ENCODE measurements at regions not wholly inside any gene's neighbourhood (a gene's known extent, or its start where the extent isn't known, plus 50 kb on each side); places are given as distances from the start of the nearest gene placed in this dataset.

- H3K4me3 ChIP-seq (ENCODE audit: low read depth, low read length): no peak overlapping the region
- no peak overlapping the region for H2AFZ ChIP-seq (ENCODE audit: low read length, unreplicated experiment)
- H3K27me3 ChIP-seq (ENCODE audit: insufficient read depth, low read length): no peaks in the 10 kb centered on the region
- no peaks in the 10 kb centered on the region for H3K79me2 ChIP-seq (ENCODE audit: control insufficient read depth, insufficient read depth, low read length, unreplicated experiment)
- peaks cover 3% of the 10 kb centered on the region; the same call in 1 of the 2 replicates for H3K36me3 ChIP-seq (ENCODE audit: insufficient read depth, low read length)
- no peak overlapping the region for H3K27ac ChIP-seq (ENCODE audit: low read depth, low read length)
- H3K4me1 ChIP-seq (ENCODE audit: control insufficient read depth, insufficient read depth, low read length, unreplicated experiment): no peaks in the 10 kb centered on the region
Measured at GRCh38 chr16:27684047-27684446, 134.1 kb downstream of the KATNIP start.

- Histone ChIP-seq H2AFZ (ENCODE audit: low read length, unreplicated experiment) (no peak overlapping the region), H3K36me3 (ENCODE audit: insufficient read depth, low read length) (peaks cover 3% of the 10 kb centered on the region; the same call in 1 of the 2 replicates), H3K27me3 (ENCODE audit: insufficient read depth, low read length) (no peaks in the 10 kb centered on the region), H3K4me3 (ENCODE audit: low read depth, low read length) (no peak overlapping the region), H3K79me2 (ENCODE audit: control insufficient read depth, insufficient read depth, low read length, unreplicated experiment) (no peaks in the 10 kb centered on the region), H3K4me1 (ENCODE audit: control insufficient read depth, insufficient read depth, low read length, unreplicated experiment) (no peaks in the 10 kb centered on the region), H3K27ac (ENCODE audit: low read depth, low read length) (no peak overlapping the region)
Measured at GRCh38 chr16:27685807-27686206, 135.9 kb downstream of the KATNIP start.

- Histone ChIP-seq H3K4me1 (ENCODE audit: control insufficient read depth, insufficient read depth, low read length, unreplicated experiment) (no peaks in the 10 kb centered on the region), H3K4me3 (ENCODE audit: low read depth, low read length) (no peak overlapping the region), H3K27me3 (ENCODE audit: insufficient read depth, low read length) (no peaks in the 10 kb centered on the region), H3K27ac (ENCODE audit: low read depth, low read length) (no peak overlapping the region), H3K79me2 (ENCODE audit: control insufficient read depth, insufficient read depth, low read length, unreplicated experiment) (no peaks in the 10 kb centered on the region), H2AFZ (ENCODE audit: low read length, unreplicated experiment) (no peak overlapping the region), H3K36me3 (ENCODE audit: insufficient read depth, low read length) (no peaks in the 10 kb centered on the region)
Measured at GRCh38 chr16:27686926-27687325, 137.0 kb downstream of the KATNIP start.

- Histone ChIP-seq H3K79me2 (ENCODE audit: control insufficient read depth, insufficient read depth, low read length, unreplicated experiment) (no peaks in the 10 kb centered on the region), H3K4me3 (ENCODE audit: low read depth, low read length) (no peak overlapping the region), H3K36me3 (ENCODE audit: insufficient read depth, low read length) (no peaks in the 10 kb centered on the region), H2AFZ (ENCODE audit: low read length, unreplicated experiment) (no peak overlapping the region), H3K4me1 (ENCODE audit: control insufficient read depth, insufficient read depth, low read length, unreplicated experiment) (no peaks in the 10 kb centered on the region), H3K27me3 (ENCODE audit: insufficient read depth, low read length) (no peaks in the 10 kb centered on the region), H3K27ac (ENCODE audit: low read depth, low read length) (no peak overlapping the region)
Measured at GRCh38 chr16:27687605-27688004, 137.7 kb downstream of the KATNIP start.

GRCh38 chr16:27689711-27690110, 139.8 kb downstream of the KATNIP start:
- no peak overlapping the region for H3K27ac ChIP-seq (ENCODE audit: low read depth, low read length)
- H3K4me1 ChIP-seq (ENCODE audit: control insufficient read depth, insufficient read depth, low read length, unreplicated experiment): no peaks in the 10 kb centered on the region
- no peak overlapping the region for H3K4me3 ChIP-seq (ENCODE audit: low read depth, low read length)
- H3K79me2 ChIP-seq (ENCODE audit: control insufficient read depth, insufficient read depth, low read length, unreplicated experiment): no peaks in the 10 kb centered on the region
- no peak overlapping the region for H2AFZ ChIP-seq (ENCODE audit: low read length, unreplicated experiment)
- no peaks in the 10 kb centered on the region for H3K36me3 ChIP-seq (ENCODE audit: insufficient read depth, low read length)
- H3K27me3 ChIP-seq (ENCODE audit: insufficient read depth, low read length): no peaks in the 10 kb centered on the region

GRCh38 chr16:27690608-27691007, 140.7 kb downstream of the KATNIP start:
- Histone ChIP-seq H3K4me1 (ENCODE audit: control insufficient read depth, insufficient read depth, low read length, unreplicated experiment) (no peaks in the 10 kb centered on the region), H3K27ac (ENCODE audit: low read depth, low read length) (no peak overlapping the region), H3K36me3 (ENCODE audit: insufficient read depth, low read length) (no peaks in the 10 kb centered on the region), H3K4me3 (ENCODE audit: low read depth, low read length) (no peak overlapping the region), H3K27me3 (ENCODE audit: insufficient read depth, low read length) (no peaks in the 10 kb centered on the region), H2AFZ (ENCODE audit: low read length, unreplicated experiment) (no peak overlapping the region), H3K79me2 (ENCODE audit: control insufficient read depth, insufficient read depth, low read length, unreplicated experiment) (no peaks in the 10 kb centered on the region)

GRCh38 chr16:27691721-27692120, 141.8 kb downstream of the KATNIP start:
- no peaks in the 10 kb centered on the region for H3K36me3 ChIP-seq (ENCODE audit: insufficient read depth, low read length)
- H3K27ac ChIP-seq (ENCODE audit: low read depth, low read length): no peak overlapping the region
- no peaks in the 10 kb centered on the region for H3K79me2 ChIP-seq (ENCODE audit: control insufficient read depth, insufficient read depth, low read length, unreplicated experiment)
- no peaks in the 10 kb centered on the region for H3K27me3 ChIP-seq (ENCODE audit: insufficient read depth, low read length)
- H3K4me1 ChIP-seq (ENCODE audit: control insufficient read depth, insufficient read depth, low read length, unreplicated experiment): no peaks in the 10 kb centered on the region
- no peak overlapping the region for H2AFZ ChIP-seq (ENCODE audit: low read length, unreplicated experiment)
- H3K4me3 ChIP-seq (ENCODE audit: low read depth, low read length): no peak overlapping the region

- Histone ChIP-seq H3K4me1 (ENCODE audit: control insufficient read depth, insufficient read depth, low read length, unreplicated experiment) (no peaks in the 10 kb centered on the region), H3K4me3 (ENCODE audit: low read depth, low read length) (no peak overlapping the region), H2AFZ (ENCODE audit: low read length, unreplicated experiment) (no peak overlapping the region), H3K79me2 (ENCODE audit: control insufficient read depth, insufficient read depth, low read length, unreplicated experiment) (no peaks in the 10 kb centered on the region), H3K27ac (ENCODE audit: low read depth, low read length) (no peak overlapping the region), H3K36me3 (ENCODE audit: insufficient read depth, low read length) (no peaks in the 10 kb centered on the region), H3K27me3 (ENCODE audit: insufficient read depth, low read length) (no peaks in the 10 kb centered on the region)
Measured at GRCh38 chr16:27692576-27692975, 142.6 kb downstream of the KATNIP start.

- H3K27me3 ChIP-seq (ENCODE audit: insufficient read depth, low read length): no peaks in the 10 kb centered on the region
- H3K27ac ChIP-seq (ENCODE audit: low read depth, low read length): no peak overlapping the region
- H3K4me3 ChIP-seq (ENCODE audit: low read depth, low read length): no peak overlapping the region
- H3K4me1 ChIP-seq (ENCODE audit: control insufficient read depth, insufficient read depth, low read length, unreplicated experiment): no peaks in the 10 kb centered on the region
- H3K79me2 ChIP-seq (ENCODE audit: control insufficient read depth, insufficient read depth, low read length, unreplicated experiment): no peaks in the 10 kb centered on the region
- no peaks in the 10 kb centered on the region for H3K36me3 ChIP-seq (ENCODE audit: insufficient read depth, low read length)
- H2AFZ ChIP-seq (ENCODE audit: low read length, unreplicated experiment): no peak overlapping the region
Measured at GRCh38 chr16:27695161-27695560, 145.2 kb downstream of the KATNIP start.

- Histone ChIP-seq H3K79me2 (ENCODE audit: control insufficient read depth, insufficient read depth, low read length, unreplicated experiment) (no peaks in the 10 kb centered on the region), H3K4me1 (ENCODE audit: control insufficient read depth, insufficient read depth, low read length, unreplicated experiment) (peaks cover 2% of the 10 kb centered on the region), H3K36me3 (ENCODE audit: insufficient read depth, low read length) (no peaks in the 10 kb centered on the region), H3K27me3 (ENCODE audit: insufficient read depth, low read length) (no peaks in the 10 kb centered on the region), H3K4me3 (ENCODE audit: low read depth, low read length) (no peak overlapping the region), H2AFZ (ENCODE audit: low read length, unreplicated experiment) (no peak overlapping the region), H3K27ac (ENCODE audit: low read depth, low read length) (no peak overlapping the region)
Measured at GRCh38 chr16:27698266-27698665, 148.3 kb downstream of the KATNIP start.

GRCh38 chr16:27698746-27699145, 148.8 kb downstream of the KATNIP start:
- no peaks in the 10 kb centered on the region for H3K27me3 ChIP-seq (ENCODE audit: insufficient read depth, low read length)
- H3K79me2 ChIP-seq (ENCODE audit: control insufficient read depth, insufficient read depth, low read length, unreplicated experiment): no peaks in the 10 kb centered on the region
- H3K36me3 ChIP-seq (ENCODE audit: insufficient read depth, low read length): no peaks in the 10 kb centered on the region
- peaks cover 7% of the 10 kb centered on the region for H3K4me1 ChIP-seq (ENCODE audit: control insufficient read depth, insufficient read depth, low read length, unreplicated experiment)
- no peak overlapping the region for H3K27ac ChIP-seq (ENCODE audit: low read depth, low read length)
- no peak overlapping the region for H3K4me3 ChIP-seq (ENCODE audit: low read depth, low read length)
- no peak overlapping the region for H2AFZ ChIP-seq (ENCODE audit: low read length, unreplicated experiment)

All from ACC112 (cell line).